ENCODE measurements at regions not wholly inside any gene's neighbourhood (a gene's known extent, or its start where the extent isn't known, plus 50 kb on each side); places are given as distances from the start of the nearest gene placed in this dataset.

DNA sequence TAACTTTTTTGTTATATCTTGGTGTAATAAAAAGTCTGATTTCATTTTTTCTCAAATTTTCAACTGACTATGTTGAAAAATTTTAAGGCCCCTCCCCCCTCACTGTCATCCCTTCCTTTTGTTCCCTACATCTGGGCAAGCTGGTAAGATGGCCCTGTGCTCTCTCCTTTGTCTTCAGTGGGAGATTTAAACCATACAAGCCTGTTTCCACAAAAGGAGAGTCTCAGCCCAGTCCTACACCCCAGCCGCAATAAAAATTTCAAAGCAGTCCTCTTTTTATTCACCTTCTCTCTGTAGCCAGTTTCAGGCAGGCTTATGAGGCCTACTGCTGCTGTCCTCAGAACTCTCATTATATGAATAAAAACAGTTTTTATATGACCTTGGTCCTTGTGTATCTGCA lies 630.5 kb downstream of the CBLN2 start:
- intact Hi-C loops (cut with micrococcal nuclease) = no loop called here
- Histone ChIP-seq H3K9me3 (ENCODE audit: control insufficient read depth in 1 of 2, insufficient read depth in 1 of 2, low read depth in 1 of 2, low read length in 2 of 2) (peaks cover 9 to 21% of the 10 kb centered on the region in 2 experiments; a peak in 3 of 4 replicates), H2AFZ (ENCODE audit: low read depth, low read length, poor library complexity, severe bottlenecking) (no peak overlapping the region), H3K9ac (ENCODE audit: low read length) (no peak overlapping the region), H3K27ac (ENCODE audit: low read depth, low read length) (no peak overlapping the region), H3K27me3 (ENCODE audit: insufficient read depth, low read length) (no peaks in the 10 kb centered on the region), H3K36me3 (ENCODE audit: control insufficient read depth in 1 of 2, insufficient read depth in 2 of 2, low read length in 2 of 2) (no peaks in the 10 kb centered on the region), H3K4me2 (ENCODE audit: low read length) (no peak overlapping the region), H3K9me2 (ENCODE audit: insufficient read depth) (no peaks in the 10 kb centered on the region), H4K20me1 (ENCODE audit: insufficient read depth) (no peaks in the 10 kb centered on the region), H3K4me1 (ENCODE audit: control insufficient read depth in 1 of 2, insufficient read depth in 2 of 2, low read length in 2 of 2) (no peaks in the 10 kb centered on the region), H3K79me2 (ENCODE audit: insufficient read depth, low read length) (no peaks in the 10 kb centered on the region), H3K4me3 (replicated peaks in 1 of 2; ENCODE audit: low read depth in 1 of 2, low read length in 2 of 2) (no peak overlapping the region)
- TF ChIP-seq FOSL1 (IDR thresholded peaks at IDR 0.05; ENCODE audit: low read depth) (no peak), SIN3A (IDR thresholded peaks at IDR 0.05; ENCODE audit: low read depth) (no peak), JUND (IDR thresholded peaks at IDR 0.05) (no peak), SRF (IDR thresholded peaks at IDR 0.05; ENCODE audit: low read depth) (no peak), YY1 (IDR thresholded peaks at IDR 0.05; ENCODE audit: extremely low read depth, insufficient replicate concordance, low read depth, low read length) (no peak), CEBPB (IDR thresholded peaks at IDR 0.05; ENCODE audit: low read depth) (no peak), REST (IDR thresholded peaks at IDR 0.05; ENCODE audit: low read depth) (no peak), EZH2phosphoT487 (IDR thresholded peaks at IDR 0.05; ENCODE audit: borderline replicate concordance) (no peak), ATF3 (IDR thresholded peaks at IDR 0.05) (no peak), CBX3 (IDR thresholded peaks at IDR 0.05; ENCODE audit: low read depth) (no peak), POLR2AphosphoS5 (IDR thresholded peaks at IDR 0.05; ENCODE audit: low read depth, low read length) (no peak), ZNF274 (IDR thresholded peaks at IDR 0.05; ENCODE audit: low read depth, low read length) (no peak), EZH2 (IDR thresholded peaks at IDR 0.05) (no peak), EGR1 (IDR thresholded peaks at IDR 0.05; ENCODE audit: low read depth) (no peak), ELF1 (IDR thresholded peaks at IDR 0.05; ENCODE audit: borderline replicate concordance, low read depth) (no peak), SP1 (IDR thresholded peaks at IDR 0.05; ENCODE audit: low read depth) (no peak)
- CTCF ChIA-PET = no interaction called here
- no peak for ATAC-seq
- POLR2A ChIA-PET = no interaction called here
- DNase-seq (ENCODE audit: low read depth, low spot score) = no peak
- no TSS peak for BruUV-seq (replicated peaks)
- RAD21 ChIA-PET (ENCODE audit: low non-redundant PET in 1 of 2, low total read pairs in 2 of 2, uncharacterized antibody in 2 of 2, unreplicated experiment in 2 of 2) = interaction anchor here in 1 of 2 experiments (0.6 kb wide), 1 partner anchor 212 kb away, joined by 4 read pairs; no protein-coding TSS in a partner anchor

All from HCT116 (cell line).